PC-9 (cell line): ENCODE measurements at regions not wholly inside any gene's neighbourhood (a gene's known extent, or its start where the extent isn't known, plus 50 kb on each side); places are given as distances from the start of the nearest gene placed in this dataset.

Experiments used
- BruUV-seq: library from RNA; stranded (reverse); fragments of 400-500 nt; replicated peaks from 2 replicates; lab custom pipeline; 2021; lab: Mats Ljungman, UMichigan
- CTCF ChIA-PET: fragments of 300-600 bp; sonication (Branson Sonifier 250); formaldehyde crosslinking; loops from one replicate; lab custom pipeline; 2022; ENCODE audit warnings: antibody characterized with exemption; lab: Charles Lee
- POLR2A ChIA-PET: fragments of 300-600 bp; sonication (Branson Sonifier 250); formaldehyde crosslinking; loops from one replicate; lab custom pipeline; 2022; ENCODE audit warnings: antibody characterized with exemption; ENCODE audit not compliant: unreplicated experiment; lab: Charles Lee
- DNase-seq, 2 experiments: peaks; one replicate each; pipeline versions ENCODE4 v3.0.0 to v3.0.0-alpha.2; 2015 to 2022; ENCODE audit warnings: mixed read lengths in 1 of 2
- H2AFZ ChIP-seq: fragments of 200-600 bp; sonication (generic); 2 replicates; pipeline ENCODE4 v1.8.1; 2017; ENCODE audit warnings: antibody characterized with exemption
- H3F3A ChIP-seq: fragments of 200-600 bp; sonication (generic); 2 replicates; pipeline ENCODE4 v1.8.1; 2017; ENCODE audit warnings: antibody characterized with exemption, mild to moderate bottlenecking, low read depth; ENCODE audit not compliant: insufficient read depth
- H3K27ac ChIP-seq: fragments of 200-600 bp; sonication (generic); 2 replicates; pipeline ENCODE4 v1.6.1; 2016; ENCODE audit warnings: mixed run types
- H3K27me3 ChIP-seq: fragments of 200-600 bp; sonication (generic); 2 replicates; pipeline ENCODE4 v1.6.1; 2016; ENCODE audit warnings: low read depth, mixed run types; ENCODE audit not compliant: insufficient read depth
- H3K36me3 ChIP-seq: fragments of 200-600 bp; sonication (generic); 2 replicates; pipeline ENCODE4 v1.6.1; 2016; ENCODE audit warnings: low read depth, mixed run types
- H3K4me1 ChIP-seq: fragments of 200-600 bp; sonication (generic); replicated peaks from 2 replicates; pipeline ENCODE4 v1.6.1; 2016; ENCODE audit warnings: mixed run types; ENCODE audit not compliant: insufficient read depth
- H3K4me2 ChIP-seq: fragments of 200-600 bp; sonication (generic); 2 replicates; pipeline ENCODE4 v1.6.1; 2017; ENCODE audit warnings: mixed run types
- H3K4me3 ChIP-seq: fragments of 200-600 bp; sonication (generic); 2 replicates; pipeline ENCODE4 v1.6.1; 2016; ENCODE audit warnings: mixed run types
- H3K79me2 ChIP-seq: fragments of 200-600 bp; sonication (generic); 2 replicates; pipeline ENCODE4 v1.6.1; 2017; ENCODE audit warnings: low read depth, mixed run types
- H3K9me2 ChIP-seq: fragments of 200-600 bp; sonication (generic); 2 replicates; pipeline ENCODE4 v1.8.1; 2017; ENCODE audit warnings: mild to moderate bottlenecking; ENCODE audit not compliant: insufficient read depth
- H3K9me3 ChIP-seq: fragments of 200-600 bp; sonication (generic); 2 replicates; pipeline ENCODE4 v1.8.1; 2016; ENCODE audit warnings: low read depth; ENCODE audit not compliant: insufficient read depth
- H4K20me1 ChIP-seq: fragments of 200-600 bp; sonication (generic); 2 replicates; pipeline ENCODE4 v1.8.1; 2017; ENCODE audit not compliant: insufficient read depth
- EZH2 ChIP-seq: fragments of 200-600 bp; sonication (generic); IDR thresholded peaks from 2 replicates; pipeline ENCODE4 v1.8.0; 2017; ENCODE audit warnings: antibody characterized with exemption, low read depth
- intact Hi-C: fragments of 100-400 bp; cut with micrococcal nuclease; formaldehyde crosslinking; loops from one replicate; pipeline ENCODE4 v1.10.0; 2022; ENCODE audit not compliant: unreplicated experiment
- TF ChIP-seq, protein P1 (sequence below): fragments of 200-600 bp; sonication (generic); conservative IDR thresholded peaks from 2 replicates; pipeline ENCODE4 v1.6.1; 2017; ENCODE audit warnings: mixed run types, antibody characterized with exemption, mild to moderate bottlenecking, moderate library complexity

- peak overlapping the region; percentile 83 for H3K4me2 ChIP-seq
- BruUV-seq, result no TSS peak
- peak; percentile 84 to 98 for DNase-seq
- ChIA-PET CTCF (no interaction called here), POLR2A (no interaction called here)
- peaks cover 68% of the 10 kb centered on the region for H3K4me1 ChIP-seq
- H3K27me3 ChIP-seq, result no peaks in the 10 kb centered on the region
- H3K9me2 ChIP-seq, result no peaks in the 10 kb centered on the region
- intact Hi-C loops, result loop anchor here (1.0 to 5.0 kb wide), 4 partner anchors 63 to 496 kb away; no protein-coding TSS in a partner anchor
- no peaks in the 10 kb centered on the region for H4K20me1 ChIP-seq
- peaks cover 30% of the 10 kb centered on the region for H3F3A ChIP-seq
- H3K79me2 ChIP-seq, result no peaks in the 10 kb centered on the region
- no peaks in the 10 kb centered on the region for H3K36me3 ChIP-seq
- peak overlapping the region; percentile 100 for H3K27ac ChIP-seq
- H3K4me3 ChIP-seq, result peak overlapping the region; percentile 54
- TF ChIP-seq, protein P1, sequence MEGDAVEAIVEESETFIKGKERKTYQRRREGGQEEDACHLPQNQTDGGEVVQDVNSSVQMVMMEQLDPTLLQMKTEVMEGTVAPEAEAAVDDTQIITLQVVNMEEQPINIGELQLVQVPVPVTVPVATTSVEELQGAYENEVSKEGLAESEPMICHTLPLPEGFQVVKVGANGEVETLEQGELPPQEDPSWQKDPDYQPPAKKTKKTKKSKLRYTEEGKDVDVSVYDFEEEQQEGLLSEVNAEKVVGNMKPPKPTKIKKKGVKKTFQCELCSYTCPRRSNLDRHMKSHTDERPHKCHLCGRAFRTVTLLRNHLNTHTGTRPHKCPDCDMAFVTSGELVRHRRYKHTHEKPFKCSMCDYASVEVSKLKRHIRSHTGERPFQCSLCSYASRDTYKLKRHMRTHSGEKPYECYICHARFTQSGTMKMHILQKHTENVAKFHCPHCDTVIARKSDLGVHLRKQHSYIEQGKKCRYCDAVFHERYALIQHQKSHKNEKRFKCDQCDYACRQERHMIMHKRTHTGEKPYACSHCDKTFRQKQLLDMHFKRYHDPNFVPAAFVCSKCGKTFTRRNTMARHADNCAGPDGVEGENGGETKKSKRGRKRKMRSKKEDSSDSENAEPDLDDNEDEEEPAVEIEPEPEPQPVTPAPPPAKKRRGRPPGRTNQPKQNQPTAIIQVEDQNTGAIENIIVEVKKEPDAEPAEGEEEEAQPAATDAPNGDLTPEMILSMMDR, result no peak
- no peak for TF ChIP-seq EZH2
- H2AFZ ChIP-seq, result no peak overlapping the region
- no peaks in the 10 kb centered on the region for H3K9me3 ChIP-seq
These were observed 64.6 kb upstream of the UBE2E1 start for GRCh38 chr3:23741036-23741706.

DNA sequence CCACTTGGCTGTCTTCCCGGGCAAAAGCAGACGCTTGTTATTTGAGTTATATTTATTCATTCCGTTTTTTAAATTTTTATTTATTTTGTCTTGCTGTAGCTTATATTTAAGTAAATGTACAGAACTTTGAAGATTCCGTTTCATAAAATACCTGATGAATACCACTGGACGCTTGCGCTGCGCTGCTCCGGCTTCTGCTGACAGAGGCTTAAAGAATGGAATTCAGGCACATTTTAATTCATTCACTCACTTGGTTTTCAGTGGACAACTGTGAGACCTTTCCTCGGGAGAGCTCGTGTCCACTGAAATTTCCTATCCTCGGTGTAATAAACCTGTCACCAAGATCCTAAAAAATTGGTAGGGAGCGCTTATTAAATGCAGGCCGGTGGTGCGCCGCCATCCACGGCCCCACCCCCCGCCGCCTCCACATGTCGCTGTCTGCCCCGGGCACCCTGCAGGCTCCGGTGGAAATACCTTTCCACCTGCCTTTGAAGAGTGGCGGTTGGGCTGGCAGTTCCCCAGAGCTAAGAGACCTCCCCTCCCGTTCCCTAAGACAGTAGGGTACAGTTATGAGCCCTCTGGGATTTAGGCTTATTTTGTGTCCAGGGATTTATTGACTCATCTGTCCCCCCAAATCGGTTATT, 62.5 kb upstream of the UBE2E1 start:
- ChIA-PET CTCF (no interaction called here), POLR2A (no interaction called here)
- no peaks in the 10 kb centered on the region for H3K9me2 ChIP-seq
- peaks cover 31% of the 10 kb centered on the region for H3F3A ChIP-seq
- H3K27me3 ChIP-seq, result no peaks in the 10 kb centered on the region
- intact Hi-C loops, result loop anchor here (5.0 kb wide), 1 partner anchor 494 kb away; no protein-coding TSS in a partner anchor
- H2AFZ ChIP-seq, result no peak overlapping the region
- H4K20me1 ChIP-seq, result no peaks in the 10 kb centered on the region
- no peak for DNase-seq
- BruUV-seq, result no TSS peak
- no peak for TF ChIP-seq EZH2
- TF ChIP-seq, protein P1, result no peak
- no peak overlapping the region for H3K4me3 ChIP-seq
- H3K27ac ChIP-seq, result no peak overlapping the region
- H3K4me1 ChIP-seq, result peaks cover 61% of the 10 kb centered on the region
- no peaks in the 10 kb centered on the region for H3K36me3 ChIP-seq
- H3K4me2 ChIP-seq, result no peak overlapping the region
- H3K79me2 ChIP-seq, result no peaks in the 10 kb centered on the region
- no peaks in the 10 kb centered on the region; the same call in 1 of the 2 replicates for H3K9me3 ChIP-seq

- Histone ChIP-seq H3K4me1 (peaks cover 61% of the 10 kb centered on the region), H3K4me2 (no peak overlapping the region)
- BruUV-seq, result no TSS peak
These were observed 59.3 kb upstream of the UBE2E1 start for GRCh38 chr3:23746441-23746840.

More at GRCh38 chr3:23746441-23746840, 59.3 kb upstream of the UBE2E1 start:
- no peak for TF ChIP-seq EZH2
- TF ChIP-seq, protein P1, result no peak
- H4K20me1 ChIP-seq, result no peaks in the 10 kb centered on the region
- no peak overlapping the region for H3K4me3 ChIP-seq
- DNase-seq, result no peak
- H3K27ac ChIP-seq, result no peak overlapping the region
- H3K9me3 ChIP-seq, result no peaks in the 10 kb centered on the region; the same call in 1 of the 2 replicates
- H3F3A ChIP-seq, result peaks cover 20% of the 10 kb centered on the region
- intact Hi-C loops, result no loop called here
- no peaks in the 10 kb centered on the region for H3K9me2 ChIP-seq
- no peaks in the 10 kb centered on the region for H3K36me3 ChIP-seq
- no peaks in the 10 kb centered on the region for H3K27me3 ChIP-seq
- no peak overlapping the region for H2AFZ ChIP-seq
- no peaks in the 10 kb centered on the region for H3K79me2 ChIP-seq
- ChIA-PET CTCF (no interaction called here), POLR2A (no interaction called here)
